HG02973 (cell line): ENCODE measurements at regions not wholly inside any gene's neighbourhood (a gene's known extent, or its start where the extent isn't known, plus 50 kb on each side); places are given as distances from the start of the nearest gene placed in this dataset.

ENCODE experiments used
- ATAC-seq: cut with Tn5 transposase; IDR thresholded peaks from one replicate; pipeline ENCODE4 v1.9.1; 2021; ENCODE audit warnings: moderate library complexity; ENCODE audit not compliant: unreplicated experiment

DNA sequence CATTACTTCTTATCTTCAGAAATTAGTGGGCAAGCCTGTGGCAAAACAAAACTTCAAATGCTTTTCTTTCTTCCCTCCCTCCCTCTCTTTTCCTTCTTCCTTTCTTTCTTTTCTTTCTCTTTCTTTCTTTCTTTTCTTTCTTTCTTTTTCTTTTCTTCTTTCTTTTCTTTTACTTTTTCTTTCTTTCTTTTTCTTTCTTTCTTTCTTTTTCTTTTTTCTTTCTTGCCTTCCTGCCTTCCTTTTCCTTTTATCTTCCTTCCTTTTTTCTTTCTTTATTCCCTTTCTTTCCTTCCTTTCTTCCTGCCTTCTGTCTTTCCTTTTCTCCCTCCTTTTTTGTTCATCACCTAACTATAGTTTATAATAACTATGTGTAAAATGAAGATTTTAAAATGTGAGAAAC is 295.1 kb downstream of the SMOC2 start:
- ATAC-seq = no peak

GRCh38 chr6:168735268-168735949 is 294.4 kb downstream of the SMOC2 start:
- ATAC-seq = no peak

DNA sequence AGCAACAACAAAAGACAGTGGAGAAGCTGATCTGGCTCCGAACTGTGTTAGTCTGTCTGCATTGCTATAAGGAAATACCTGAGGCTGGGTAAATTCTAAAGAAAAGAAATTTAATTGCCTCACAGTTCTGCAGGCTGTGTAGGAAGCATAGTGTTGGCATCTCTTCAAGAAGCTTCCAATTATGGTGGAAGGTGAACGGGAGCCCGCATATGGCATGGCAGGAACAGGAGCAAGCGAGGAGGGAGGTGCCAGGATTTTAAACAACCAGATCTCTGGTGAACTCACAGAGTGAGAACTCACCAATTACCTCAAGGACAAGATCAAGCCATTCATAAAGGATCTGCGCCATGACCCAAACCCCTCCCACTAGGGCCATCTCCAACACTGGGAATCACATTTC is 293.5 kb downstream of the SMOC2 start:
- ATAC-seq = no peak

GRCh38 chr6:168732676-168733075 is 291.7 kb downstream of the SMOC2 start:
- ATAC-seq = no peak

DNA sequence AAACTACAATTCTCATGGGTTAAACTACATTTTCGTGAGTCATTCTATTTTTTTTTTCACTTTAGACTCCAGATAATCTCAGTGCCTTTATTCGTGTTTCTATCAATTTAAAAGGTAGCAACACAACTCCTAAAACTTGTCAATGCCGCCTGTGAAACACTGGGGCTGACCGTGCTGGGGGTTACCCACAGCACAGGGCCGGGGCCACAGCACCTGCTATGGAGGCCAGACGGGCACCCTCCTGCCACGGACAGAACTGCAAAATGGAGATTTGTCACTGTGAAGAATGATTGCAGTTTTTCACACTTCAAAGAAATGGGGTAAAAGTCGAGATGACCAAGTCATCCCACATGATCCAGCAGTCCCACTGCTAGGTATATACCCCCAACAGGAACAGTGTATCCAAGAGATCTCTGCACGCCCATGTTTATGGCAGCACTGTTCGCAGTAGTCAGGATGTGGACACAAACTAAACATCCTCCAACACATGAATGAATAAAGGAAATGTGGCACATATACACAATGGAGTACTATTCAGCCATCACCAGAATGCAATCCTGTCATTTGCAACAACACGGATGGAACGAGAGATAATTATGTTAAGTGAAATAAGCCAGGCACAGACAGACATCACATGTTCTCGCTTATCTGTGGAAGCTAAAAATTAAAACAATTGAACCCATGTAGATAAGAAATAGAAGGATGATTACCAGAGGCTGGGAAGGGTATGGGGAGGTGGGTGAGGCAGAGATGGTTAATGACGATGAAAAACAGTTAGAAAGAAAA is 290.1 kb downstream of the SMOC2 start:
- no peak for ATAC-seq

DNA sequence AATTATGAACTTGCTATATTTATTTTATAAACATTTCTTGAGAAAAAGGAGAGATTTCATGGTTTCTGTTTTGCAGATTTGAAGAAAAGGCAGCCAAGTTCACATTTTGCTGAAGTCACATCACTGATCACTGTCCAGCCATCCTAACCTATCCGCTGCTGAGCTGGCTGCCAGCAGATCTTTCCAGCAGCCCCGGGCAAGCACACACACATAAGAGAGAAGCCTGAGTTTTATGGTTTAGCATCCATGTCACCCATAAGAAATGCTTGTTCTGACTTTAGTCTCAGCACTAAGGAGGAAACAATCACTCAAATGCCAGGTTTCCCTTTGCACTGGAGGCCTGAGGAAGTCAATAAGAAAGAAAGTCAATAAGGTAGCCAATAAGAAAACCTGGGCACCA is 287.1 kb downstream of the SMOC2 start:
- no peak for ATAC-seq

- ATAC-seq = no peak
These were observed 285.4 kb downstream of the SMOC2 start for GRCh38 chr6:168726312-168726856.

DNA sequence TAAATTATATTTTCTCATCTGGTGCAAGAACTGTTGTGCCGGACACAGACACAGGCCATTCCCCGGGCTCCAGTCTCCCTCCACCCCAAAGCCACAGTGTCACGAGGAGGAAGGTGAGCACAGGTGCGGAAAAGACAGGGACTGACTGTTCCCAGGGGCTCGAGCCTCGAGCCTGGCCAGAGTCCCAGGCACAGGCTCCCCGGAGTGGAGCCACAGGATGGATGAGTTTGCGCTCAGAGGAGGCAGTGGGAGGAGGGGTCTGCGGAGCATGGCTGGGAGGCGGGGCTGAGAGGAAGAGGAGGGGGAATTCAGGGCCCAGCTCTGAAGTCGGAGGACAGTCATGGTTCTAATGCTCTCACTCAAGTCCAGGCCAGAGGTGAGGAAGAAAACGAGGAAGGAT is 284.8 kb downstream of the SMOC2 start:
- no peak for ATAC-seq

DNA sequence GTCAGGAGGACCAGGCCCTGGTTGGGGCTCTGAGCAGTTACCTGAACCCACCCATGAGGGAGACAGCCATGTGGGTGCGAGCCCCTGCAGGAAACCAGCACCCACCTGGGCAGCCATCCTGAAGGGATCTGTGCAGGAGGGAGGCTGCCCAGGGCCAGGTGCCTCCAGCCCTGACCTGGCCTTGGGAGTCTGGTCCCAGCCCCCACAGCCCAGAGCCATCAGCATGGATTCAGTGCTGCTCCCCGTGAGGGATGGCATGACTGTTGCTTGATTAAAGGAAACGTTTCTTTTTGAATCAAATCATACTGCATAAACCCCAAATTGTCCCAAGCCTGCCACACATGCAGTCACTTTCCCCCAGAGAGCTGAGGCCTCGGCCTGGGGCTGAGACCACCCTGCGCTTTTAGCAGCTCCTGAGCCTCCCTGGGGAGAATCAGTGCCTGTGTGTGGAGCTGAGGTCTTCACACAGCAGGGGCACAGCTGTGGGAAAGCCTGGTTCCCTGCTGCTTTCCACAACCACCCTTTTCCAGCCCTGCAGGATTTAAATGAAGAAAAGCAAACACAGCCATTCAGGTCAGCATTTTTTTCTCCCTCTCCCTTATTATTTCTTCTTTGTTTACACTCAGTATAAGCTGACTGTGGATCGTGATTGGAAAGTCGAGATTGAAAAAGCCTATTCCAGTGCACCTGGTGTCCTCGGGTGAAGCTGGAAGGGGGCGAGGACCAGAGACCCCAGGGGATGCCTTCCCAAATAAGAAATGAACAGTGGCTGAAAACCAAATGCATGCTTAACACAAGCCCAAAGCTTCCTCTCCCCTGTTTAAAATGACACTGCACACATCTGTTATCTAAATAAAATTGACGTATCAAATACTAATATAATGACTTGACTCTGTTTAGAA is 283.9 kb downstream of the SMOC2 start:
- no peak for ATAC-seq

GRCh38 chr6:168724033-168724432 is 283.0 kb downstream of the SMOC2 start:
- ATAC-seq = no peak

GRCh38 chr6:168722397-168722796 is 281.4 kb downstream of the SMOC2 start:
- ATAC-seq = no peak

DNA sequence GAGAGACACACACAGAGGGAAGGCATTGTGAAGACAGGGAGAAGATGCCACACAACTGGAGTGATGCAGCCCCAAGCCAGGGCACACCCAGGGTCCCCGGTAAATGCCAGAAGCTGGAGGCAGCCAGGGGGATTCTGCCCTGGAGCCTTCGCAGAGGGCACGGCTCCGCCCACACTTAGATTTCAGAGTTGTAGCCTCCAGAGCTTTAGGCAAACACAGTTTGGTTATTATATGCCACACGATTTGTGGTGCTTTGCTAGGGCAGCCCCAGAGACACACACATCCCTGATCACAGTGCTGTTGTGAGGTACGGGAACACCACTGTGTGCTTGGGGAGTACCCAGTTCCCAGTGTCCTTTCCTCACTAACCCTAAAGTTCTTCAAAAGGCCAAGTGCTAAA is 280.6 kb downstream of the SMOC2 start:
- ATAC-seq = no peak

DNA sequence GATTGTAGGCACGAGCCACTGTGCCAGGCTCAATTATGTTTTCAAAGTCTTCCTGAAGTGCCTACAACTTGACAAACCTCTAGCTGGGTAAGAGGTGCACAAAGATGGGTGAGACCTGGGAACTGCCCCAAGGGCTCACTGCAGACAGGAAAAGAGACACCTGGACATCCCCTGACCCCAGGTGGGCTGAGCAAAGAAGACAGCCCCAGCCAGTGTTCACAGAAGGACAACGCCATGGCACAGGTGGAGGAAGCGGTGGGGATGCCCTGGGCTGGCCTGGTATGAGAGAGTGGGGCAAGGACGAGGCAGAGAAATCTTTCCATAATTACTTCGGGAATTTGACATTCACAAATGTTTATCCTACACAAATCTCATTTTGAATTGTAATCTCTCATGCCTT is 278.9 kb downstream of the SMOC2 start:
- no peak for ATAC-seq

GRCh38 chr6:168718821-168719475 is 278.0 kb downstream of the SMOC2 start:
- no peak for ATAC-seq
